HepG2 (cell line): ENCODE measurements at regions not wholly inside any gene's neighbourhood (a gene's known extent, or its start where the extent isn't known, plus 50 kb on each side); places are given as distances from the start of the nearest gene placed in this dataset.
"Not testable (repeated sequence)": the region's sequence is repeated elsewhere in the genome, so short reads cannot be mapped to it uniquely, and the experiment has no call there.

Source experiments
- ATAC-seq: fragments of 200-7000 bp; cut with Tn5 transposase; 3 replicates; pipeline ENCODE4 v1.9.1; 2020; ENCODE audit warnings: mild to moderate bottlenecking, moderate library complexity
- BruUV-seq: library from RNA; stranded (reverse); fragments of 400-500 nt; replicated peaks from 2 replicates; lab custom pipeline; 2021; lab: Mats Ljungman, UMichigan
- CTCF ChIA-PET: fragments of 300-600 bp; formaldehyde crosslinking; extraction: SDS; loops from one replicate; lab custom pipeline; 2021; ENCODE audit warnings: low total read pairs, inconsistent platforms, low intra/inter-chr PET ratio; lab: Yijun Ruan, JAX
- POLR2A ChIA-PET: fragments of 350-600 bp; sonication (Branson Sonifier 250); formaldehyde crosslinking; loops from one replicate; lab custom pipeline; 2020; ENCODE audit warnings: antibody characterized with exemption, inconsistent platforms; lab: Yijun Ruan, JAX
- DNase-seq: peaks from one replicate; pipeline ENCODE4 v3.0.0-alpha.2; 2015; ENCODE audit warnings: low spot score
- FAIRE-seq: peaks from 3 replicates; lab custom pipeline; 2011; peaks lifted over from hg19 to GRCh38; lab: Jason Lieb, UNC
- H2AFZ ChIP-seq: one replicate; pipeline ENCODE4 v1.6.1; 2011; ENCODE audit warnings: low read length, inconsistent platforms
- H3K27ac ChIP-seq: fragments of 300-600 bp; 3 replicates; pipeline ENCODE4 v1.8.0; 2011; ENCODE audit warnings: mixed run types, mild to moderate bottlenecking, mixed read lengths, low read length, inconsistent platforms; ENCODE audit not compliant: insufficient read depth; ENCODE audit errors: extremely low read length
- H3K27me3 ChIP-seq, 2 experiments: fragments of 200-600 bp in 1 of 2; 2 replicates in 1 of 2; 3 replicates in 1 of 2; pipeline versions ENCODE4 v1.6.0 to v1.8.0; 2011; ENCODE audit warnings: low read length in 2 of 2, mild to moderate bottlenecking in 2 of 2, moderate library complexity in 2 of 2, inconsistent platforms in 1 of 2; ENCODE audit not compliant: insufficient read depth in 2 of 2, control insufficient read depth in 1 of 2
- H3K36me3 ChIP-seq, 2 experiments: fragments of 200-600 bp in 1 of 2; replicated peaks in 1 of 2; 2 replicates in 1 of 2; 3 replicates in 1 of 2; pipeline versions ENCODE4 v1.5.1 to v1.8.0; 2011; ENCODE audit warnings: low read length in 2 of 2, inconsistent platforms in 1 of 2; ENCODE audit not compliant: insufficient read depth in 2 of 2, control insufficient read depth in 1 of 2
- H3K4me1 ChIP-seq: 2 replicates; pipeline ENCODE4 v1.5.1; 2012; ENCODE audit warnings: low read length, inconsistent platforms; ENCODE audit not compliant: insufficient read depth
- H3K4me2 ChIP-seq: 2 replicates; pipeline ENCODE4 v1.6.0; 2011; ENCODE audit warnings: low read depth, low read length, inconsistent platforms
- H3K4me3 ChIP-seq, 3 experiments: fragments of 200-600 bp in 1 of 3; sonication (generic), shearing (Covaris generic) in 1 of 3; replicated peaks in 1 of 3; 2 replicates each; pipeline ENCODE4 v1.5.1; 2011 to 2016; ENCODE audit warnings: low read length in 3 of 3, inconsistent platforms in 2 of 3, low read depth in 2 of 3, mild to moderate bottlenecking in 2 of 3, control low read depth in 1 of 3, mixed read lengths in 1 of 3; ENCODE audit not compliant: insufficient read depth in 1 of 3
- H3K79me2 ChIP-seq: one replicate; pipeline ENCODE4 v1.6.1; 2011; ENCODE audit warnings: low read length, inconsistent platforms; ENCODE audit not compliant: insufficient read depth
- H3K9ac ChIP-seq: 2 replicates; pipeline ENCODE4 v1.6.0; 2011; ENCODE audit warnings: mild to moderate bottlenecking, low read depth, low read length, inconsistent platforms; ENCODE audit not compliant: insufficient read depth
- H3K9me3 ChIP-seq: 2 replicates; pipeline ENCODE4 v1.5.1; 2012; ENCODE audit warnings: mild to moderate bottlenecking, low read length
- H4K20me1 ChIP-seq: 2 replicates; pipeline ENCODE4 v1.6.0; 2011; ENCODE audit warnings: inconsistent platforms, mild to moderate bottlenecking, low read length, moderate library complexity; ENCODE audit not compliant: insufficient read depth
- CBX1 ChIP-seq: IDR thresholded peaks from one replicate; pipeline ENCODE4 v1.6.1; 2016; ENCODE audit warnings: antibody characterized with exemption, low read depth
- ZNF121 ChIP-seq: sonication (generic); formaldehyde crosslinking; IDR thresholded peaks from 2 replicates; pipeline ENCODE4 v1.5.0; 2020; ENCODE audit warnings: mild to moderate bottlenecking, missing genetic modification reagents
- ZNF75D ChIP-seq: sonication (generic); formaldehyde crosslinking; IDR thresholded peaks from 2 replicates; pipeline ENCODE4 v1.8.1; 2023; ENCODE audit warnings: missing genetic modification reagents, mild to moderate bottlenecking, borderline replicate concordance
- ZNF761 ChIP-seq: sonication (generic); formaldehyde crosslinking; conservative IDR thresholded peaks from 2 replicates; pipeline ENCODE4 v1.4.0; 2020; ENCODE audit warnings: mild to moderate bottlenecking, missing genetic modification reagents
- ZNF788 ChIP-seq: sonication (generic); formaldehyde crosslinking; IDR thresholded peaks from 2 replicates; pipeline ENCODE4 v1.5.0; 2020; ENCODE audit warnings: mild to moderate bottlenecking, missing genetic modification reagents, borderline replicate concordance
- WGBS: methylation state at CpG from one replicate; pipeline ENCODE4 v1.1.6; 2017; ENCODE audit warnings: low lambda C conversion rate; 5-methylcytosine and 5-hydroxymethylcytosine counted together
- in situ Hi-C: cut with HindIII; loops from 2 replicates; pipeline ENCODE4 v1.10.0; 2017; ENCODE audit warnings: low pct_unique_long_range_greater_than_20kb; ENCODE audit not compliant: extremely low pct_ligation_motif_present
- intact Hi-C: fragments of 100-400 bp; cut with micrococcal nuclease; formaldehyde crosslinking; loops from one replicate; pipeline ENCODE4 v1.10.0; 2022; ENCODE audit not compliant: unreplicated experiment

DNA sequence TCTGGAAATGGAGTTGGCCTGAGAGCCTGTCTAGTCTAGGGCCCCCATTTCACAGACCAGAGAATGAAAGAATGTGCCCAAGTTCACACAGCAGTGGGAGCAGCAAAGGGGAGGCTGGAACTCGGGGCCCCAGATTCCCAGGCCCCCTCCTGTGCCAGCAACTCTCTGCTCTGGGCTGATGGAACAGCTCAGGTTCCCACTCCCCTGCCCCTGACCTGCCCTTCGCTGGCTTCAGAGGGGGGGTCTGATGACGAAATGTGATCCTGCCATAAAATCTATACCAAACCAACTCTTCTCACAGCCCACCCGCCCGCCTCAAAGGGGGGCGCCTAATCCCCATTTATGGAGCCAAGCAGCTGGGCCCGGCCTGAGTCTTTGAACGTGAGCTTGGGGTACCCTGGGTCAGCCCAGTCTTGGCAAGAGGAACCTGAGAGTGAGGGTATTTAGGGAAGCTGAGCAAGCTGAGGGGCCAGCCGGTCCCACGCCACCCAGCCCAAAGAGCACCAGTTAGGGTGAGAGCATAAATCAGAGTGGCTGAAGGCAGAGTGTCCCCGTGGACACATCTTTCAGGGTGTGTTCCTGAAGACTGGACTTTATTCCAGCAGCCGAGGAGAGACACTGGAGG lies 65.0 kb downstream of the FOXD2 start (continued):
- TF ChIP-seq ZNF788 (CRISPR knock-in tag): no peak
- no peak for TF ChIP-seq CBX1
- TF ChIP-seq ZNF75D (CRISPR knock-in tag): no peak

- BruUV-seq, in situ Hi-C loops, CTCF ChIA-PET, H3K36me3 ChIP-seq, H3K79me2 ChIP-seq, ATAC-seq, H3K4me3 ChIP-seq, H3K9me3 ChIP-seq, H3K4me2 ChIP-seq, H2AFZ ChIP-seq, FAIRE-seq, H4K20me1 ChIP-seq, POLR2A ChIA-PET, H3K9ac ChIP-seq, DNase-seq, intact Hi-C loops, H3K27ac ChIP-seq: not testable (repeated sequence)
- peaks cover 18% of the 10 kb centered on the region for H3K4me1 ChIP-seq
- WGBS: 25% methylated on average over 2 of the region's 4 CpGs
- H3K27me3 ChIP-seq: peaks cover 6 to 55% of the 10 kb centered on the region in 2 experiments; a peak in 4 of 5 replicates
These were observed 67.0 kb downstream of the FOXD2 start for GRCh38 chr1:47504840-47505239.

DNA sequence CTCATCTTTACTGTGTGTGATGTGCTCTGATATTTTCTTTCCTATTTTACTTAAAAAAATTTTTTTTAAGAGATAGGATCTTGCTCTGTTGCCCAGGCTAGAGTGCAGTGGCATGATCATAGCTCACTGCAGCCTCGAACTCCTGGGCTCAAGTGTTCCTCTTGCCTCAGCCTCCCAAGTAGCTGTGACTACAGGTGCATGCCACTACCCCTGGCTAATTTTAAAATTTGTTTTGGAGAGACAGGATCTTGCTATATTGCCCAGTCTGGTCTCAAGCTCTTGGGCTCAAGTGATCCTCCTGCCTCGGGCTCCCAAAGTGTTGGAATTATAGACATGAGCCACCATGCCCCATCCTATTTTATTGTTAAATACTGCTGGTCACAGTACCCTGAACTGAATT lies 67.4 kb downstream of the FOXD2 start:
- in situ Hi-C loops: no loop called here
- Histone ChIP-seq H2AFZ (no peak overlapping the region), H3K9me3 (no peaks in the 10 kb centered on the region), H3K36me3 (no peaks in the 10 kb centered on the region), H3K4me1 (peaks cover 18% of the 10 kb centered on the region), H3K79me2 (no peaks in the 10 kb centered on the region), H4K20me1 (peaks cover 3% of the 10 kb centered on the region; the same call in 1 of the 2 replicates), H3K27me3 (peaks cover 6 to 59% of the 10 kb centered on the region in 2 experiments; a peak in 4 of 5 replicates), H3K4me3 (no peak overlapping the region), H3K9ac (no peak overlapping the region), H3K27ac (no peak overlapping the region), H3K4me2 (no peak overlapping the region)
- FAIRE-seq (no peak), ATAC-seq (no peak), DNase-seq (no peak)
- ChIA-PET POLR2A (no interaction called here), CTCF (no interaction called here)
- intact Hi-C loops: no loop called here
- no peak for TF ChIP-seq ZNF761 (CRISPR knock-in tag)
- TF ChIP-seq ZNF121: 0 out of 2 replicates have a peak, but pooled peaks have one; percentile 17
- WGBS: 0% methylated on average over 2 of the region's 2 CpGs
- no TSS peak for BruUV-seq
